Astrocyte (in vitro differentiated cells and primary cell): ENCODE measurements at regions not wholly inside any gene's neighbourhood (a gene's known extent, or its start where the extent isn't known, plus 50 kb on each side); places are given as distances from the start of the nearest gene placed in this dataset.
"Not testable (repeated sequence)": the region's sequence is repeated elsewhere in the genome, so short reads cannot be mapped to it uniquely, and the experiment has no call there.

Experiments used
- DNase-seq: peaks from one replicate; pipeline ENCODE4 v3.0.0-alpha.2; 2010; ENCODE audit warnings: low read depth
- FAIRE-seq: peaks from 2 replicates; lab custom pipeline; 2011; peaks lifted over from hg19 to GRCh38; lab: Jason Lieb, UNC
- H2AFZ ChIP-seq: 2 replicates; pipeline ENCODE4 v1.6.0; 2012; ENCODE audit warnings: low read depth, low read length, inconsistent platforms
- H3K27ac ChIP-seq: 2 replicates; pipeline ENCODE4 v1.5.1; 2011; ENCODE audit warnings: low read depth, low read length, inconsistent platforms
- H3K27me3 ChIP-seq: 2 replicates; pipeline ENCODE4 v1.6.0; 2011; ENCODE audit warnings: low read length, inconsistent platforms; ENCODE audit not compliant: insufficient read depth
- H3K36me3 ChIP-seq: 2 replicates; pipeline ENCODE4 v1.5.1; 2011; ENCODE audit warnings: low read length, inconsistent platforms; ENCODE audit not compliant: insufficient read depth
- H3K4me1 ChIP-seq: 2 replicates; pipeline ENCODE4 v1.5.1; 2011; ENCODE audit warnings: low read length, inconsistent platforms; ENCODE audit not compliant: insufficient read depth
- H3K4me2 ChIP-seq: 2 replicates; pipeline ENCODE4 v1.6.0; 2012; ENCODE audit warnings: low read length, inconsistent platforms
- H3K4me3 ChIP-seq: 2 replicates; pipeline ENCODE4 v1.5.1; 2011; ENCODE audit warnings: low read depth, mild to moderate bottlenecking, low read length, inconsistent platforms; ENCODE audit not compliant: insufficient read depth
- H3K79me2 ChIP-seq: 2 replicates; pipeline ENCODE4 v1.6.0; 2012; ENCODE audit warnings: mild to moderate bottlenecking, low read length, inconsistent platforms; ENCODE audit not compliant: insufficient read depth
- H3K9ac ChIP-seq: 2 replicates; pipeline ENCODE4 v1.6.0; 2012; ENCODE audit warnings: mild to moderate bottlenecking, low read length, inconsistent platforms
- H3K9me3 ChIP-seq: 2 replicates; pipeline ENCODE4 v1.5.1; 2012; ENCODE audit warnings: low read depth, mild to moderate bottlenecking, low read length, inconsistent platforms; ENCODE audit not compliant: insufficient read depth
- H4K20me1 ChIP-seq: 2 replicates; pipeline ENCODE4 v1.6.0; 2012; ENCODE audit warnings: low read length, inconsistent platforms; ENCODE audit not compliant: insufficient read depth
- H3K27ac Mint-ChIP-seq: one replicate; pipeline ENCODE4 v1.8.0; 2021; ENCODE audit warnings: mild to moderate bottlenecking, mixed read lengths; ENCODE audit not compliant: unreplicated experiment
- H3K27me3 Mint-ChIP-seq: one replicate; pipeline ENCODE4 v1.8.0; 2021; ENCODE audit warnings: low read depth, mixed read lengths; ENCODE audit not compliant: unreplicated experiment
- H3K36me3 Mint-ChIP-seq: one replicate; pipeline ENCODE4 v1.8.0; 2021; ENCODE audit warnings: low read depth, mixed read lengths; ENCODE audit not compliant: unreplicated experiment
- H3K4me1 Mint-ChIP-seq: one replicate; pipeline ENCODE4 v1.8.0; 2021; ENCODE audit warnings: low read depth, mixed read lengths; ENCODE audit not compliant: unreplicated experiment
- H3K4me3 Mint-ChIP-seq: one replicate; pipeline ENCODE4 v1.8.0; 2021; ENCODE audit warnings: mild to moderate bottlenecking, moderate library complexity, mixed read lengths; ENCODE audit not compliant: unreplicated experiment
- H3K9me3 Mint-ChIP-seq: one replicate; pipeline ENCODE4 v1.8.0; 2021; ENCODE audit warnings: mild to moderate bottlenecking, mixed read lengths; ENCODE audit not compliant: unreplicated experiment

- H3K27ac Mint-ChIP-seq, H3K4me3 Mint-ChIP-seq, H3K27me3 Mint-ChIP-seq, H3K27me3 ChIP-seq, H3K4me2 ChIP-seq, H3K79me2 ChIP-seq, H3K36me3 Mint-ChIP-seq, H4K20me1 ChIP-seq, H3K9me3 ChIP-seq, H2AFZ ChIP-seq, H3K4me3 ChIP-seq, FAIRE-seq, H3K9ac ChIP-seq, DNase-seq, H3K4me1 ChIP-seq, H3K36me3 ChIP-seq, H3K27ac ChIP-seq, H3K4me1 Mint-ChIP-seq: not testable (repeated sequence)
- peaks cover 30% of the 10 kb centered on the region for H3K9me3 Mint-ChIP-seq
These were observed 183.0 kb downstream of the HACE1 start for GRCh38 chr6:104676679-104677078.

- H3K9me3 Mint-ChIP-seq = peaks cover 32% of the 10 kb centered on the region
- H3K27me3 ChIP-seq, H3K27ac Mint-ChIP-seq, H4K20me1 ChIP-seq, DNase-seq, H3K4me2 ChIP-seq, H3K9me3 ChIP-seq, H3K36me3 Mint-ChIP-seq, H3K4me1 ChIP-seq, H3K4me3 ChIP-seq, H3K4me3 Mint-ChIP-seq, H2AFZ ChIP-seq, H3K27me3 Mint-ChIP-seq, H3K79me2 ChIP-seq, H3K9ac ChIP-seq, H3K36me3 ChIP-seq, H3K4me1 Mint-ChIP-seq, H3K27ac ChIP-seq, FAIRE-seq: not testable (repeated sequence)
These were observed 184.6 kb downstream of the HACE1 start for GRCh38 chr6:104675161-104675560.

- H3K27me3 Mint-ChIP-seq, H3K36me3 ChIP-seq, H3K79me2 ChIP-seq, H3K27ac ChIP-seq, H2AFZ ChIP-seq, H3K9me3 ChIP-seq, H3K27ac Mint-ChIP-seq, H4K20me1 ChIP-seq, FAIRE-seq, H3K4me1 Mint-ChIP-seq, H3K4me1 ChIP-seq, H3K36me3 Mint-ChIP-seq, H3K4me3 ChIP-seq, H3K4me2 ChIP-seq, H3K4me3 Mint-ChIP-seq, DNase-seq, H3K27me3 ChIP-seq, H3K9ac ChIP-seq: not testable (repeated sequence)
- peaks cover 29% of the 10 kb centered on the region for H3K9me3 Mint-ChIP-seq
These were observed 186.6 kb downstream of the HACE1 start for GRCh38 chr6:104673078-104673477.

- not testable (repeated sequence) for H3K9me3 ChIP-seq, H3K4me2 ChIP-seq, H3K4me1 Mint-ChIP-seq, H3K4me3 ChIP-seq, H3K27me3 ChIP-seq, H3K4me3 Mint-ChIP-seq, H3K27me3 Mint-ChIP-seq, H3K36me3 ChIP-seq, H3K4me1 ChIP-seq, H3K27ac Mint-ChIP-seq, H2AFZ ChIP-seq, H3K9ac ChIP-seq, H3K79me2 ChIP-seq, H4K20me1 ChIP-seq, FAIRE-seq, DNase-seq, H3K27ac ChIP-seq, H3K36me3 Mint-ChIP-seq
- H3K9me3 Mint-ChIP-seq = peaks cover 33% of the 10 kb centered on the region
These were observed 188.2 kb downstream of the HACE1 start for GRCh38 chr6:104671591-104671891.

GRCh38 chr6:104670834-104671590 is 188.7 kb downstream of the HACE1 start:
- DNase-seq, H3K27me3 Mint-ChIP-seq, H3K4me3 Mint-ChIP-seq, H3K36me3 Mint-ChIP-seq, H4K20me1 ChIP-seq, H3K27ac ChIP-seq, H3K27me3 ChIP-seq, H3K4me1 Mint-ChIP-seq, FAIRE-seq, H2AFZ ChIP-seq, H3K4me2 ChIP-seq, H3K9ac ChIP-seq, H3K27ac Mint-ChIP-seq, H3K4me3 ChIP-seq, H3K9me3 ChIP-seq, H3K36me3 ChIP-seq, H3K79me2 ChIP-seq, H3K4me1 ChIP-seq: not testable (repeated sequence)
- H3K9me3 Mint-ChIP-seq = peaks cover 29% of the 10 kb centered on the region
